Left renal cortex interstitium (tissue), 4 donors: ENCODE measurements at regions not wholly inside any gene's neighbourhood (a gene's known extent, or its start where the extent isn't known, plus 50 kb on each side); places are given as distances from the start of the nearest gene placed in this dataset.

Experiments
- DNase-seq, 4 donors: peaks; one replicate each; pipeline ENCODE4 v3.0.0-alpha.2; 2013; ENCODE audit warnings: low read depth in 4 of 4, low spot score in 2 of 4, missing footprints in 1 of 4

DNA sequence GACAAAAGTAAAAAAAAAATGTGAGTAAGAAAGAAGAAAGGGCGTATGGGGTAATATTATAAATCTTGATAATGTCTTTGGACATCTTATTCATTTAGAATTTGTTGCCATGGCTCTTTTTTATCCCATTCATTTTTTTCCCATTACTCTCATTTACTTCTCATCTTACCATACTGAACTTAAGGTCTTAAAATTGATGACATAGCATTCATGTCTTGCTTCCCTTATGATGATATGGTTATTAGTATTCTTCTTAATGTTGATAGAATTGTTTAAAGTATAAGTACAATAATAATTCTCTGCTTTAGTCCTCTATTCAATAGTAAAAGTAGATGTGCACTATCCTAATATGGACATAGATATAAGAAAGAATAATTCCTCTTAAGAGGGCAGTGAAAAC lies 204.1 kb upstream of the KLF12 start:
- DNase-seq: no peak

DNA sequence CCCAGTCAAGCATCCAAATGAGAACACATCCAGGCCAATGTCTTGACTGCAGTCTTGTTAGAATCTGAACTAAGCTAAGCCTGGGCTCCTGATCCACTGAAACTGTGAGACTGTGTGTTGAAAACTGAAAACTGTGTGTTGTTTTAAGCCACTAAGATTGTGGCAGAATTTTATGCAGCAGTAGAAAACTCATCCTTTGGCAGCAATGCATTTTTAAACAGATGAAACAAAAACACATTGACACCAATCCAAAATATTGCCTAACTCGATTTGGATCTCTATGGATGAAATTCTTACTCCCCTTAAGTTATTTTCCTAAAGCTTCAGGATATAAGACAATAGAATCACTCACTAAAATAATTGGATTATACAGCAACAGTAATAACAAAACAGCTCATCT lies 202.3 kb upstream of the KLF12 start:
- DNase-seq: no peak

DNA sequence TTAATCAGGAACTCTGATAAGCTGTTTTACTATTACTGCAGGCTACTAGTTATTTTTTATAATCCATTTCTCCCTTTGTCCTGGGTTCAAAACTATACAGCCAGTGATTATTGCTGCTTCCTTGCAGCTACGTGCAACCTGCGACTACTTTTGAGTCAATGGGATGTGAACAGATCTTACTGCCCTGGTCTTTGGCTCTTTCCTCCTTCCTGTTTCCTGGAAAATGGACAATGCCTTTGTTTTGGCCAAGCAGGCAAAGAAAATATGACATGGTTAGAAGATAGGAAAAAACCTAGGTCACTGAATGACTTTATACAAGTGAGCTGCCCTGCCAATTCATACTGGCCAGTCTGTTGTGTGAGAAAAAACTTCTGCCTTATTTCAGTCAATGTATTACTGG lies 201.2 kb upstream of the KLF12 start:
- DNase-seq: no peak

DNA sequence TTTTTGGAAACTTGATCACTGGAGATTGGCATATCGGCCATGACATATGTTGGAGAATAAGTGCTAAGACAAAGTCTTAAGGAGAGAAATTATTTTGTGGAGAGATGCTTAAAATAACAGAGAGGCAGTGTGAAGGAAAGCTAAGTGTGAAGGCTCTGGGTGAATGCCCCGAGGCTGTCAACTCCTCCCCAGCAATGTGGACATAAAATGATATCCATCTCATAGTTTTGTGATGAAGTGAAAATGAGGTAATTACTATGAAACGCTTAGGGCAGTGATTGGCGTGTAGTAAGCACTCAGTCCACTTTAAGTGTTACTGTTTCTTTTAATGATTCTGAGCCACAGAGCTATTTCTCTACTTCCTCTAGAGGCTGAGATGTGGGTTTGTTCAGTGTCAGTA lies 195.8 kb upstream of the KLF12 start:
- DNase-seq: no peak

- DNase-seq: no peak
Measured at GRCh38 chr13:74325106-74325505, 190.9 kb upstream of the KLF12 start.

- DNase-seq: no peak
Measured at GRCh38 chr13:74324338-74324737, 190.1 kb upstream of the KLF12 start.

GRCh38 chr13:74322562-74322961 lies 188.4 kb upstream of the KLF12 start:
- DNase-seq: no peak

DNA sequence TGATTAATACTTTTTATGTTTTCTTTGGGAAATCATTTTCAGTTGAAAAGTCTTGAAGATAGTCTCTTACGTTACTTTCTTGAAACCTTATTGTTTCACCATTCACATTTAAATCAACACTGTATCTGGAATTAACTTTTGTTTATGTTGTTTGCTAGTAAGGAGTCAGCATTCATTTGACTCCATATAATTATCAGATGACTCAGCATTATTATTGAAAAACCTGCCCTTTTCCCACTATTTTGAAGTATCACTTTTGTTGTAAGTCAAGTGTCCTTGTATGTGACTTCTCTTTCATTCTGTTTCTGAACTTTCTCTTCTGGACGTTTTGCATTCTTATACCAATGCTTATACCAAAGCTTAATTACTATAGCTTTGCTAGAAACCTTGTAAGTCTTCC lies 186.1 kb upstream of the KLF12 start:
- DNase-seq: no peak

DNA sequence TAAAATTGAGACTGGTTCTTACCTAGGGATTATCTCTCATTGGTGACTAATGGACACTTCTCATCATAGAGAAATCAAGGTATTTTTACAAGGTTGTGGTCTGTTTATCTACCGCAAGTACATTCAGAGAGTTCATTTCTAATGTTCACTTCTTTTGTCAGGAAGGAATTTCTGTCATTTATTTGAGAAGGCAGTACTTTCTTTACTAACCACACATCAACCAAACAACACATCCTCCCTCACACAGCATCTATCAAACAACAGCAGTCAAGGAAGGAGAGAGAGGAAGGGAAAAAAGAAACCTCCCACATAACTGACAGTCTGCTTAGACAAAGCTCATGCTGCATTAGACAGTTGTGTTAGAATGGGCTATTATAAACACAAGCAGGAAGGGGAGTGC lies 182.3 kb upstream of the KLF12 start:
- DNase-seq: peak in 1 of 4 donors; percentile 13

- DNase-seq: no peak
Measured at GRCh38 chr13:74306496-74306895, 172.3 kb upstream of the KLF12 start.

- no peak for DNase-seq
Measured at GRCh38 chr13:74305876-74306275, 171.7 kb upstream of the KLF12 start.

- no peak for DNase-seq
Measured at GRCh38 chr13:74301258-74301935, 167.2 kb upstream of the KLF12 start.

DNA sequence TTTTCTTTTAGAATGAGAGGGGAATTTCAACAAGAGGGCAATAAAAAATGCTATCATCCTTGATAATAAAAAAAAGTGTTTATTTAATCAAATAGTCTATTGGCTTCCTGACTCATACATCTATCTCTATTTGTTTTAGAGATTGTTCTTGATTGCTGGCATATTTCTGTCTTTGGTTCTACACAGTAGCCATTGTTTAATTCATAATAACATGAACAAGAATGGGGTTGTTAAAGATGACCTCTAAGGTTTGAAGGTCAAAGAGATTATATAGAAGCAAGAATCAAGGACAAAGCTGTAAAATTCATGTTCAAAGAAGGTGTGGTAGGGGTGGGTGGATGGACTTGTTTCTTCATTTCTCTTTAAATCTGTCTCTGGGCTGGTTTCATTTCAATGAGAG lies 166.0 kb upstream of the KLF12 start:
- DNase-seq: no peak

DNA sequence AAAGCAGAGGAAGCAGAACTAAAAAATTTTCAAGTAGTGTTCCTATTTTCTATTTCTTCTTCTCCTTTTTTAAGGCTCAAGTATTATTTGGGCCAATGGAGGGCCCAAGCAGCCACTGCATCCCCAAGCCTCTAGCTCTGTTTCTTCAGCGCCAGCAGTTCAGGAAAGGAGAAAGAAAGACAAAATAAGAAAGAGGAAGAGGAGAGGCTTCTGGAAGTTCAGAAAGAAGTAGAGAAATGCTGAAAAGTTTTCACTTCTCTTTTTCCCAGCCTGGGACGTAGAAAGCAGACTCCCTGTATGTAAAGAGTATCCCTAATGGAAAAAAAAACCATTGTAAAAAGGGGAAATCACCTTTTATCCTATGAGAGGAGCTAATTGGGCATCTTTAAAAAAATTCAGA lies 165.5 kb upstream of the KLF12 start:
- DNase-seq: no peak

- DNase-seq: no peak
Measured at GRCh38 chr13:74298923-74299322, 164.7 kb upstream of the KLF12 start.

- peak in 2 of 4 donors; percentile 79 to 93 for DNase-seq
Measured at GRCh38 chr13:74289861-74290773, 155.9 kb upstream of the KLF12 start.

GRCh38 chr13:74289107-74289506 lies 154.9 kb upstream of the KLF12 start:
- no peak for DNase-seq

GRCh38 chr13:74288361-74288911 lies 154.2 kb upstream of the KLF12 start:
- no peak for DNase-seq

DNA sequence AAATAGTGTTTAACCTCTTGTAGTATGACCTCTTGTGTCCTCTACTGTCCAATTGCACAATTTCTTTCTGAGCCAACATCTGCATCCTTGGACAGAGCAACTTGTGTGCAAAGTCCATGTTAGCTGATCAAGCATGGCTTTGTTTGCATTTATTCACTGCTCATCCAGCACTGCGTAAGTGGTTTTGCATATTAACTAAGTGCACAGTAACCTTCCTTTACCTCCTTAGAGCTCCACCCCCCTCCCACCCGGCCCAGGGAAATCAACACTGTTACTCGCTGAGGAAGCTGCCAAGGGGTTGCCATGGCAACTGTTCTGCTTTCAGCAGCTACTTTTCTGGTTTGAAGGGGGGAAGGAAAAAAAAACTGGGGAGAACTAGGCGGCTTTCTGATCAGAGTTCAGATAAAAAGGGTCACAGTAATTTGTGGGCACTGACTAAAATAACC lies 153.5 kb upstream of the KLF12 start:
- DNase-seq: peak in 2 of 4 donors; percentile 74 to 88

- no peak for DNase-seq
Measured at GRCh38 chr13:74280795-74281490, 146.7 kb upstream of the KLF12 start.
